ENCODE measurements at regions not wholly inside any gene's neighbourhood (a gene's known extent, or its start where the extent isn't known, plus 50 kb on each side); places are given as distances from the start of the nearest gene placed in this dataset.

- ATAC-seq (ENCODE audit: low read depth) = no peak
- no peak overlapping the region for H3K27ac Mint-ChIP-seq
- POLR2A ChIA-PET = no interaction called here
- peaks cover 2% of the 10 kb centered on the region for H3K27me3 Mint-ChIP-seq
- H3K9me3 Mint-ChIP-seq = no peaks in the 10 kb centered on the region
- CTCF ChIA-PET = no interaction called here
- H3K36me3 Mint-ChIP-seq (ENCODE audit: low read depth) = no peaks in the 10 kb centered on the region
- H3K4me1 Mint-ChIP-seq = no peaks in the 10 kb centered on the region
- intact Hi-C loops (cut with micrococcal nuclease) = no loop called here
- no peak for DNase-seq
- no peak for TF ChIP-seq CTCF (IDR thresholded peaks at IDR 0.05)
- H3K4me3 Mint-ChIP-seq = no peak overlapping the region
Observed at GRCh38 chr3:31164381-31164780, 269.9 kb upstream of the GADL1 start.

DNA sequence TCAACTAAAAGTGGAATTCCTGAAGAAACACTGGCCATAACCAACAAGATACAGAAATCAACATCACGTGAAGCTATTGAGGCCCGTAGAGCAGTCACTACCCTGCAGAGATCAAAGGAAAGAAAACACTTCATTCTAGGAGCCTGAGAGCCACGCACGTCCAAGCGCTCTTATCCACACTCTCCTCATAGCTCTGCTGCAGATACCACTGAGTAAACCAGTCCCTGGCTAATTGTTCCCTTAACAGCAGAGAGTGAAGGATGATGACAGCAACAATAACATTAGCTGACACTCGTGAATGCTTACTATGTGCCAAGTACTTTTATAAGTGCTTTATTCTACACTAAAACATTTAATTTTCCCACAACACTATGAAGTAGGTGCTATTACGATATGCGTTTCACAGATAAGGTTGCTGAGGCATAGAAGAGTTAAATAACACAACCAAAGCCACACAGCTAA lies 271.0 kb upstream of the GADL1 start:
- H3K4me3 Mint-ChIP-seq = no peak overlapping the region
- no peak overlapping the region for H3K27ac Mint-ChIP-seq
- no peak for TF ChIP-seq CTCF (IDR thresholded peaks at IDR 0.05)
- intact Hi-C loops (cut with micrococcal nuclease) = no loop called here
- no peaks in the 10 kb centered on the region for H3K4me1 Mint-ChIP-seq
- POLR2A ChIA-PET = no interaction called here
- DNase-seq (no peak), ATAC-seq (ENCODE audit: low read depth) (no peak)
- peaks cover 2% of the 10 kb centered on the region for H3K27me3 Mint-ChIP-seq
- H3K9me3 Mint-ChIP-seq = no peaks in the 10 kb centered on the region
- CTCF ChIA-PET = no interaction called here
- no peaks in the 10 kb centered on the region for H3K36me3 Mint-ChIP-seq (ENCODE audit: low read depth)

DNA sequence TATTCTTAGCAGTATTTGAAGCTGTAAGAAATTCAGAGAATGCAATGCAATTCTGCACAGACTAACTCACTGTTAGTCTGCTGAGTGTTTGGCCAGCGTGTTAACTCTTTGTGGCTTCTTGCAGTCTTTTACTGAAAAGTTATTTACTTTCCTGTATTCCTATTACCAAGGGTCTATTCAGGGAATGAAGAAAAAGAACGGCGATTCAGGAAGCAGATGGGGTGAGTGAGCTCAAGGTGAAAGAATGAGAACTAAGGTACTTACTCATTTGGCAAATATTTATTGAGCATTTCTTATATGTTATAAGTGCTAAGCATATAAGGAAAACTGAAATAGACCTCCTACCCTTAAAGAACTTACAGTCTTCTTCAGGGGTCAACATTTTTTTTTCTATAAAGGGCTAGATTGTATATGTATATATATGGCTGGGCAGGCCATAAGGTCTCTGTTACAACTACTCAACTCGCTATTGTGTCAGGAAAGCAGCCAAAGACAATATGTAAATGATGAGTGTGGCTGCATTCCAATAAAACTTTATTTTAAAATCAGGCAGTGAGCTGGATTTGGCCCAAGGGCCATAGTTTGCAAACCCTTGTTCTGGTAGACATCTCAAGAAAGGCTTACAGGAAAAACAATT lies 271.9 kb upstream of the GADL1 start:
- ChIA-PET POLR2A (no interaction called here), CTCF (no interaction called here)
- no peak for TF ChIP-seq CTCF (IDR thresholded peaks at IDR 0.05)
- Mint-ChIP-seq H3K36me3 (ENCODE audit: low read depth) (no peaks in the 10 kb centered on the region), H3K9me3 (no peaks in the 10 kb centered on the region), H3K4me1 (no peaks in the 10 kb centered on the region), H3K27me3 (peaks cover 2% of the 10 kb centered on the region), H3K27ac (no peak overlapping the region), H3K4me3 (no peak overlapping the region)
- intact Hi-C loops (cut with micrococcal nuclease) = no loop called here
- ATAC-seq (ENCODE audit: low read depth) (no peak), DNase-seq (no peak)

DNA sequence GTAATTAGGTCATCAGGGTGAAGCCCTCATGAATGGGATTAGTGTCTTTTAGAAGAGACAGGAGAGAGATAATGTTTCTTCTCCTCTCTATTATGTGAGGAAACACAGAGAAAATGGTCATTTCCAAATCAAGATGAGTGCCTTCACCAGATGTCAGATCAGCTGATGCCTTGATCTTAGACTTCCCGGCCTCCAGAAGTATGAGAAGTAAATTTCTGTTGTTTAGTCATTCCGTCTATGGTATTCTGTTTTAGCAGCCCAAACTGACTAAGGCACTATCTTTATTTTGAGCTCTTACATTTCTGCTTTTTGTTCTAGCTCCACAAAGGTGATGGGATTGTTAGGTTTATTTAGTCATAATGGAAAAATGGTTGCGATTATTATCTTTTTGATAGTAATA lies 273.2 kb upstream of the GADL1 start:
- ATAC-seq (ENCODE audit: low read depth) (no peak), DNase-seq (no peak)
- H3K9me3 Mint-ChIP-seq = no peaks in the 10 kb centered on the region
- ChIA-PET POLR2A (no interaction called here), CTCF (no interaction called here)
- no peak overlapping the region for H3K4me3 Mint-ChIP-seq
- intact Hi-C loops (cut with micrococcal nuclease) = no loop called here
- H3K27me3 Mint-ChIP-seq = peaks cover 2% of the 10 kb centered on the region
- no peak overlapping the region for H3K27ac Mint-ChIP-seq
- H3K36me3 Mint-ChIP-seq (ENCODE audit: low read depth) = no peaks in the 10 kb centered on the region
- H3K4me1 Mint-ChIP-seq = no peaks in the 10 kb centered on the region
- no peak for TF ChIP-seq CTCF (IDR thresholded peaks at IDR 0.05)

DNA sequence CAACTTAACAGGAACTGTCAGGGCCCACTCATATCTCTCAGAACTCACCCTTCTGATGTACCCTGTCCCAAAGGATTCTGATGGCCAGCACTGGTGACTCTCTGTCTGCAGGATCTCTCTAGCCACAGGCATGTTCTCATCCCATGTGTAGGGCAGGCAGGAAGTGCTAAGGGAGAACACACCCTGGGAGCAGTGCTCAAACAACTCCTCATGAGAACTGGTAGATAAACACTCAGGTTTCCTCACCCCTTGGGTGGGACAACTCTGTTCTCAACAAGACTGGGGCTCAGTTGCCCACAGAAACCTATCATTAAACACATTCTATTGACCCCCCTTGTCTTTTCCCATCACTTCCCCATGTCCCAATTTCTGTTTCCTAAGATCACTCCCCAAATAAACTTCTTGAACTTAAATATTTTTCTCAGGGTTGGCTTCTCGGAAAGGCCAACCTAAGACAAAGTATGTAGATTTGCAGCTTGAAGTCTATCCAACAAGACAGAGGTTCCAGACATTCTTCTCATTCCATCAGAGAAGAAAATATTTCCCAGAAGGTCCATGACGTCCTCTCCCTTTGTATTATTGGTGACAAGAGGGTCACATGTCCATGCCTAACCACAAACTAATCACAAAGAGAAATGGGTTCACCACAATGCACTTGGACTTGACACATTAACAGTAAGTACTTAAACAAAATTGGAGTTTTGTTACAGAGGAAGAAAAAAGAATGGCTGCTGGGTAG lies 276.6 kb upstream of the GADL1 start:
- ATAC-seq (ENCODE audit: low read depth) (no peak), DNase-seq (no peak)
- ChIA-PET CTCF (no interaction called here), POLR2A (no interaction called here)
- no peaks in the 10 kb centered on the region for H3K9me3 Mint-ChIP-seq
- H3K27ac Mint-ChIP-seq = no peak overlapping the region
- H3K4me1 Mint-ChIP-seq = no peaks in the 10 kb centered on the region
- intact Hi-C loops (cut with micrococcal nuclease) = no loop called here
- H3K4me3 Mint-ChIP-seq = no peak overlapping the region
- no peaks in the 10 kb centered on the region for H3K36me3 Mint-ChIP-seq (ENCODE audit: low read depth)
- TF ChIP-seq CTCF (IDR thresholded peaks at IDR 0.05) = no peak
- H3K27me3 Mint-ChIP-seq = peaks cover 2% of the 10 kb centered on the region

Data from activated B cell treated with CpG ODN at 0.5 μM for 24 hours (primary cell).